ENCODE measurements at regions not wholly inside any gene's neighbourhood (a gene's known extent, or its start where the extent isn't known, plus 50 kb on each side); places are given as distances from the start of the nearest gene placed in this dataset.

GRCh38 chr9:38120961-38121360 is 51.9 kb upstream of the SHB start:
- no peak for ATAC-seq
- CTCF ChIA-PET = interaction anchor here (1.1 kb wide), 1 partner anchor 33 kb away, joined by 3 read pairs; no protein-coding TSS in a partner anchor

More at GRCh38 chr9:38120961-38121360, 51.9 kb upstream of the SHB start:
- Mint-ChIP-seq H3K4me1 (no peaks in the 10 kb centered on the region), H3K36me3 (no peaks in the 10 kb centered on the region), H3K4me3 (no peak overlapping the region), H3K27ac (no peak overlapping the region), H3K27me3 (ENCODE audit: low read depth) (peaks cover 3% of the 10 kb centered on the region), H3K9me3 (peaks cover 4% of the 10 kb centered on the region; the same call in 1 of the 2 replicates)
- TF ChIP-seq ERG (CRISPR knock-in tag; IDR thresholded peaks at IDR 0.05) (no peak), SOX15 (CRISPR knock-in tag; IDR thresholded peaks at IDR 0.05) (no peak), ZNF532 (CRISPR knock-in tag; IDR thresholded peaks at IDR 0.05; ENCODE audit: borderline replicate concordance) (no peak), CBFB (CRISPR knock-in tag; IDR thresholded peaks at IDR 0.05; ENCODE audit: low read depth) (no peak), AFF4 (CRISPR knock-in tag; IDR thresholded peaks at IDR 0.05; ENCODE audit: borderline replicate concordance) (no peak), FOXP4 (CRISPR knock-in tag; IDR thresholded peaks at IDR 0.05) (no peak), NR2C2 (CRISPR knock-in tag; IDR thresholded peaks at IDR 0.05) (no peak), ZNF396 (CRISPR knock-in tag; IDR thresholded peaks at IDR 0.05; ENCODE audit: borderline replicate concordance) (no peak), FOXK1 (CRISPR knock-in tag; IDR thresholded peaks at IDR 0.05) (no peak)
- no peak for DNase-seq (ENCODE audit: low spot score)
- POLR2A ChIA-PET = no interaction called here

All from WTC11 (cell line).